H9 (cell line): ENCODE measurements at regions not wholly inside any gene's neighbourhood (a gene's known extent, or its start where the extent isn't known, plus 50 kb on each side); places are given as distances from the start of the nearest gene placed in this dataset.

Experiments used
- DNase-seq: peaks from one replicate; pipeline ENCODE4 v3.0.0-alpha.2; 2017
- H2AFZ ChIP-seq: one replicate; pipeline ENCODE4 v1.6.1; 2013; ENCODE audit warnings: mild to moderate bottlenecking, low read length, control low read depth, moderate library complexity
- H2AK5ac ChIP-seq: 2 replicates; pipeline ENCODE4 v1.6.1; 2013; ENCODE audit warnings: low read length, control low read depth, mixed read lengths; ENCODE audit not compliant: insufficient read length
- H2BK120ac ChIP-seq: one replicate; pipeline ENCODE4 v1.6.1; 2013; ENCODE audit warnings: low read depth, mild to moderate bottlenecking, low read length, control low read depth, inconsistent platforms; ENCODE audit not compliant: poor library complexity, severe bottlenecking
- H2BK12ac ChIP-seq: 2 replicates; pipeline ENCODE4 v1.6.1; 2013; ENCODE audit warnings: low read length, control low read depth, mixed read lengths, low read depth; ENCODE audit not compliant: insufficient read length
- H2BK15ac ChIP-seq: 2 replicates; pipeline ENCODE4 v1.6.1; 2013; ENCODE audit warnings: low read depth, low read length, control low read depth
- H2BK20ac ChIP-seq: one replicate; pipeline ENCODE4 v1.6.1; 2013; ENCODE audit warnings: low read depth, mild to moderate bottlenecking, low read length, control low read depth, inconsistent platforms; ENCODE audit not compliant: poor library complexity, severe bottlenecking
- H2BK5ac ChIP-seq: 2 replicates; pipeline ENCODE4 v1.6.1; 2013; ENCODE audit warnings: low read length, control low read depth, mixed read lengths; ENCODE audit not compliant: insufficient read length
- H3K14ac ChIP-seq: 2 replicates; pipeline ENCODE4 v1.6.1; 2013; ENCODE audit warnings: low read length, control low read depth; ENCODE audit not compliant: insufficient read depth
- H3K18ac ChIP-seq: 2 replicates; pipeline ENCODE4 v1.6.1; 2013; ENCODE audit warnings: low read depth, mild to moderate bottlenecking, mixed read lengths, low read length, control low read depth; ENCODE audit not compliant: insufficient read length
- H3K23ac ChIP-seq: 2 replicates; pipeline ENCODE4 v1.6.1; 2013; ENCODE audit warnings: low read length, control low read depth, mixed read lengths, low read depth; ENCODE audit not compliant: insufficient read length
- H3K23me2 ChIP-seq: 2 replicates; pipeline ENCODE4 v1.6.1; 2013; ENCODE audit warnings: low read depth, mild to moderate bottlenecking, mixed read lengths, low read length, control low read depth; ENCODE audit not compliant: insufficient read length, poor library complexity, severe bottlenecking
- H3K27ac ChIP-seq: 2 replicates; pipeline ENCODE4 v1.5.1; 2013; ENCODE audit warnings: low read length, control low read depth, mixed read lengths, low read depth; ENCODE audit not compliant: insufficient read length
- H3K27me3 ChIP-seq: 2 replicates; pipeline ENCODE4 v1.6.1; 2013; ENCODE audit warnings: low read length, control low read depth, inconsistent platforms; ENCODE audit not compliant: insufficient read depth
- H3K4ac ChIP-seq: 2 replicates; pipeline ENCODE4 v1.6.1; 2013; ENCODE audit warnings: low read depth, mild to moderate bottlenecking, control low read depth, inconsistent platforms, low read length, moderate library complexity
- H3K4me1 ChIP-seq: 2 replicates; pipeline ENCODE4 v1.6.1; 2013; ENCODE audit warnings: low read length, control low read depth, inconsistent platforms; ENCODE audit not compliant: insufficient read depth
- H3K4me2 ChIP-seq: 2 replicates; pipeline ENCODE4 v1.6.1; 2013; ENCODE audit warnings: low read length, control low read depth, mixed read lengths; ENCODE audit not compliant: insufficient read length, insufficient read depth
- H3K56ac ChIP-seq: 2 replicates; pipeline ENCODE4 v1.6.1; 2013; ENCODE audit warnings: low read depth, mild to moderate bottlenecking, mixed read lengths, low read length, control low read depth; ENCODE audit not compliant: insufficient read length
- H3K79me1 ChIP-seq: 2 replicates; pipeline ENCODE4 v1.6.1; 2013; ENCODE audit warnings: low read depth, mild to moderate bottlenecking, moderate library complexity, low read length, control low read depth, inconsistent platforms; ENCODE audit not compliant: insufficient read depth, poor library complexity, severe bottlenecking
- H3K79me2 ChIP-seq: 2 replicates; pipeline ENCODE4 v1.6.1; 2013; ENCODE audit warnings: low read length, control low read depth, inconsistent platforms; ENCODE audit not compliant: insufficient read depth
- H3K9ac ChIP-seq: 2 replicates; pipeline ENCODE4 v1.6.1; 2013; ENCODE audit warnings: low read length, control low read depth, mixed read lengths; ENCODE audit not compliant: insufficient read length; ENCODE audit errors: extremely low read depth
- H3K9me3 ChIP-seq: one replicate; pipeline ENCODE4 v1.6.1; 2013; ENCODE audit warnings: low read depth, low read length, inconsistent platforms; ENCODE audit not compliant: control insufficient read depth
- H3T11ph ChIP-seq: one replicate; pipeline ENCODE4 v1.6.1; 2013; ENCODE audit warnings: mild to moderate bottlenecking, low read length, control low read depth, inconsistent platforms
- H4K20me1 ChIP-seq: one replicate; pipeline ENCODE4 v1.6.1; 2013; ENCODE audit not compliant: control insufficient read depth, insufficient read length, insufficient read depth
- H4K5ac ChIP-seq: 2 replicates; pipeline ENCODE4 v1.6.1; 2013; ENCODE audit warnings: low read depth, mild to moderate bottlenecking, mixed read lengths, low read length, control low read depth; ENCODE audit not compliant: insufficient read length
- H4K8ac ChIP-seq: replicated peaks from 2 replicates; pipeline ENCODE4 v1.6.1; 2013; ENCODE audit warnings: low read length, control low read depth, mixed read lengths, low read depth; ENCODE audit not compliant: insufficient read length
- H4K91ac ChIP-seq: 2 replicates; pipeline ENCODE4 v1.6.1; 2013; ENCODE audit warnings: low read depth, mild to moderate bottlenecking, moderate library complexity, mixed read lengths, low read length, control low read depth; ENCODE audit not compliant: insufficient read length
- H3K27ac Mint-ChIP-seq, 3 experiments: 2 replicates in 2 of 3; 3 replicates in 1 of 3; pipeline ENCODE4 v1.8.0; 2020 to 2021; ENCODE audit warnings: mixed read lengths in 3 of 3, mild to moderate bottlenecking in 1 of 3, moderate library complexity in 1 of 3
- H3K27me3 Mint-ChIP-seq: 2 replicates; pipeline ENCODE4 v1.8.0; 2021; ENCODE audit warnings: low read depth, mild to moderate bottlenecking, moderate library complexity, mixed read lengths
- H3K36me3 Mint-ChIP-seq, 3 experiments: 2 replicates in 2 of 3; 3 replicates in 1 of 3; pipeline ENCODE4 v1.8.0; 2020 to 2021; ENCODE audit warnings: low read depth in 3 of 3, mixed read lengths in 3 of 3; ENCODE audit not compliant: insufficient read depth in 1 of 3
- H3K4me1 Mint-ChIP-seq, 2 experiments: 2 replicates each; pipeline ENCODE4 v1.8.0; 2020; ENCODE audit warnings: mixed read lengths in 2 of 2
- H3K4me3 Mint-ChIP-seq, 2 experiments: 2 replicates in 1 of 2; 3 replicates in 1 of 2; pipeline ENCODE4 v1.8.0; 2020 to 2021; ENCODE audit warnings: mild to moderate bottlenecking in 2 of 2, mixed read lengths in 2 of 2, moderate library complexity in 1 of 2
- H3K9me3 Mint-ChIP-seq, 2 experiments: 2 replicates in 1 of 2; 3 replicates in 1 of 2; pipeline ENCODE4 v1.8.0; 2020; ENCODE audit warnings: mild to moderate bottlenecking in 2 of 2, mixed read lengths in 2 of 2, moderate library complexity in 1 of 2
- CTCF ChIP-seq: fragments of 200-600 bp; sonication (generic); conservative IDR thresholded peaks from 3 replicates; pipeline ENCODE4 v1.8.0; 2021; ENCODE audit warnings: antibody characterized with exemption, mild to moderate bottlenecking
- WGBS: extraction: QIAGEN DNeasy Blood & Tissue Kit; methylation state at CpG from one replicate; pipeline ENCODE4 v1.1.7; 2013; ENCODE audit warnings: missing lambda C conversion rate, low lambda C conversion rate, mixed read lengths; ENCODE audit not compliant: insufficient read length; ENCODE audit errors: extremely low coverage; 5-methylcytosine and 5-hydroxymethylcytosine counted together

- no peak overlapping the region for H2BK20ac ChIP-seq
- Mint-ChIP-seq H3K9me3 (no peaks in the 10 kb centered on the region), H3K27ac (no peak overlapping the region), H3K4me1 (no peaks in the 10 kb centered on the region), H3K27me3 (no peaks in the 10 kb centered on the region; the same call in 1 of the 2 replicates), H3K4me3 (no peak overlapping the region), H3K36me3 (no peaks in the 10 kb centered on the region)
- no peak overlapping the region for H3K18ac ChIP-seq
- no peak overlapping the region for H4K91ac ChIP-seq
- H3K79me1 ChIP-seq = no peaks in the 10 kb centered on the region
- no peaks in the 10 kb centered on the region for H3K4me1 ChIP-seq
- WGBS = no CpG with 5 or more reads among the region's 1 CpG
- H3K56ac ChIP-seq = no peak overlapping the region
- H2BK5ac ChIP-seq = no peak overlapping the region
- no peak overlapping the region for H2BK120ac ChIP-seq
- no peaks in the 10 kb centered on the region for H3K23me2 ChIP-seq
- no peaks in the 10 kb centered on the region for H4K20me1 ChIP-seq
- no peak overlapping the region for H2BK15ac ChIP-seq
- H3K4ac ChIP-seq = no peak overlapping the region
- H2AFZ ChIP-seq = no peak overlapping the region
- H2AK5ac ChIP-seq = no peak overlapping the region
- H3K14ac ChIP-seq = no peak overlapping the region
- H3K23ac ChIP-seq = no peak overlapping the region
- no peak for DNase-seq
- H3K79me2 ChIP-seq = no peaks in the 10 kb centered on the region
- no peak for TF ChIP-seq CTCF
- no peak overlapping the region for H3K27ac ChIP-seq
- no peaks in the 10 kb centered on the region for H3K9me3 ChIP-seq
- no peak overlapping the region for H3K4me2 ChIP-seq
- H2BK12ac ChIP-seq = no peak overlapping the region
- H3T11ph ChIP-seq = no peak overlapping the region
- no peak overlapping the region for H4K5ac ChIP-seq
- no peaks in the 10 kb centered on the region for H3K27me3 ChIP-seq
- H4K8ac ChIP-seq = no peak overlapping the region
- no peak overlapping the region for H3K9ac ChIP-seq
Measured at GRCh38 chr20:9926007-9926406, 87.1 kb upstream of the PAK5 start.
